ENCODE measurements at regions not wholly inside any gene's neighbourhood (a gene's known extent, or its start where the extent isn't known, plus 50 kb on each side); places are given as distances from the start of the nearest gene placed in this dataset.

GRCh38 chr4:79578606-79579005 is 170.6 kb upstream of the GK2 start:
- TF ChIP-seq POLR2A (IDR thresholded peaks at IDR 0.05) = no peak
- TF ChIP-seq CTCF (IDR thresholded peaks at IDR 0.05) = no peak
